ENCODE measurements at regions not wholly inside any gene's neighbourhood (a gene's known extent, or its start where the extent isn't known, plus 50 kb on each side); places are given as distances from the start of the nearest gene placed in this dataset.

- no peak for TF ChIP-seq CTCF (IDR thresholded peaks at IDR 0.05)
- TF ChIP-seq POLR2A (IDR thresholded peaks at IDR 0.05), result no peak
Observed at GRCh38 chr4:147088146-147088545, 142.5 kb upstream of the TTC29 start.
